Left ventricle myocardium inferior (tissue), 1 donor: ENCODE measurements at regions not wholly inside any gene's neighbourhood (a gene's known extent, or its start where the extent isn't known, plus 50 kb on each side); places are given as distances from the start of the nearest gene placed in this dataset.
"Not testable (repeated sequence)": the region's sequence is repeated elsewhere in the genome, so short reads cannot be mapped to it uniquely, and the experiment has no call there.

ENCODE experiments used
- DNase-seq: peaks from one replicate; pipeline ENCODE4 v3.0.0-alpha.2; 2020
- H3K27ac ChIP-seq: fragments of 200-600 bp; replicated peaks from 2 replicates; pipeline ENCODE4 v1.8.0; 2021
- H3K27me3 ChIP-seq: fragments of 200-600 bp; 2 replicates; pipeline ENCODE4 v1.8.0; 2021; ENCODE audit warnings: low read depth
- H3K36me3 ChIP-seq: fragments of 200-600 bp; 2 replicates; pipeline ENCODE4 v1.8.0; 2021
- H3K4me1 ChIP-seq: fragments of 200-600 bp; 2 replicates; pipeline ENCODE4 v1.8.0; 2021
- H3K4me3 ChIP-seq: fragments of 200-600 bp; 2 replicates; pipeline ENCODE4 v1.8.0; 2021; ENCODE audit warnings: mild to moderate bottlenecking, moderate library complexity
- H3K9me3 ChIP-seq: fragments of 200-600 bp; replicated peaks from 2 replicates; pipeline ENCODE4 v1.8.0; 2021
- CTCF ChIP-seq: fragments of 200-600 bp; IDR thresholded peaks from 2 replicates; pipeline ENCODE4 v1.8.0; 2021; ENCODE audit warnings: antibody characterized with exemption, mild to moderate bottlenecking, borderline replicate concordance
- intact Hi-C: fragments of 100-400 bp; cut with micrococcal nuclease; formaldehyde crosslinking; loops from one replicate; pipeline ENCODE4 v1.11.0; 2022
- donor health status: DM: no; HTN: yes; CAD: no; lungs with severe emphysema.

- Histone ChIP-seq H3K27me3 (no peaks in the 10 kb centered on the region), H3K27ac (no peak overlapping the region), H3K9me3 (peaks cover 4% of the 10 kb centered on the region), H3K4me1 (no peaks in the 10 kb centered on the region), H3K4me3 (no peak overlapping the region), H3K36me3 (no peaks in the 10 kb centered on the region)
- DNase-seq, result no peak
- TF ChIP-seq CTCF, result no peak
- intact Hi-C loops, result no loop called here
Measured at GRCh38 chr13:87538366-87539052, 132.7 kb upstream of the SLITRK5 start.

- Histone ChIP-seq H3K27me3 (no peaks in the 10 kb centered on the region), H3K4me1 (no peaks in the 10 kb centered on the region), H3K36me3 (no peaks in the 10 kb centered on the region), H3K9me3 (no peaks in the 10 kb centered on the region), H3K4me3 (no peak overlapping the region), H3K27ac (no peak overlapping the region)
- no peak for TF ChIP-seq CTCF
- DNase-seq, result no peak
- intact Hi-C loops, result no loop called here
Measured at GRCh38 chr13:87553142-87553541, 118.0 kb upstream of the SLITRK5 start.

- DNase-seq, result no peak
- no peak overlapping the region for H3K27ac ChIP-seq
- H3K36me3 ChIP-seq, result no peaks in the 10 kb centered on the region
- no peaks in the 10 kb centered on the region for H3K9me3 ChIP-seq
- intact Hi-C loops, result no loop called here
- no peaks in the 10 kb centered on the region for H3K4me1 ChIP-seq
- no peak overlapping the region for H3K4me3 ChIP-seq
- H3K27me3 ChIP-seq, result no peaks in the 10 kb centered on the region
- TF ChIP-seq CTCF, result no peak
Measured at GRCh38 chr13:87554045-87554444, 117.1 kb upstream of the SLITRK5 start.

GRCh38 chr13:87557788-87558187 lies 113.4 kb upstream of the SLITRK5 start:
- Histone ChIP-seq H3K27ac (no peak overlapping the region), H3K9me3 (no peaks in the 10 kb centered on the region), H3K4me3 (no peak overlapping the region), H3K4me1 (no peaks in the 10 kb centered on the region), H3K36me3 (no peaks in the 10 kb centered on the region), H3K27me3 (no peaks in the 10 kb centered on the region)
- no peak for TF ChIP-seq CTCF
- no peak for DNase-seq
- intact Hi-C loops, result no loop called here

GRCh38 chr13:87561580-87561979 lies 109.6 kb upstream of the SLITRK5 start:
- H3K27ac ChIP-seq, H3K27me3 ChIP-seq, intact Hi-C loops, H3K36me3 ChIP-seq, H3K4me1 ChIP-seq, DNase-seq, H3K4me3 ChIP-seq: not testable (repeated sequence)
- peaks cover 22% of the 10 kb centered on the region for H3K9me3 ChIP-seq

- Histone ChIP-seq H3K4me3 (no peak overlapping the region), H3K27me3 (no peaks in the 10 kb centered on the region), H3K9me3 (peaks cover 29% of the 10 kb centered on the region), H3K4me1 (no peaks in the 10 kb centered on the region), H3K27ac (no peak overlapping the region), H3K36me3 (no peaks in the 10 kb centered on the region)
- no peak for TF ChIP-seq CTCF
- intact Hi-C loops, result no loop called here
- no peak for DNase-seq
Measured at GRCh38 chr13:87570669-87571068, 100.5 kb upstream of the SLITRK5 start.
